Right lobe of liver (tissue), 6 donors: ENCODE measurements at regions not wholly inside any gene's neighbourhood (a gene's known extent, or its start where the extent isn't known, plus 50 kb on each side); places are given as distances from the start of the nearest gene placed in this dataset.
"Not testable (repeated sequence)": the region's sequence is repeated elsewhere in the genome, so short reads cannot be mapped to it uniquely, and the experiment has no call there.

ENCODE experiments used
- ATAC-seq, 4 donors: fragments of 200-7000 bp; cut with Tn5 transposase; one replicate each; pipeline ENCODE4 v1.9.1; 2020; ENCODE audit warnings: mild to moderate bottlenecking in 4 of 4, moderate library complexity in 4 of 4
- DNase-seq, 3 donors: peaks; one replicate each; pipeline ENCODE4 v3.0.0-alpha.2; 2020
- H3K27ac ChIP-seq, 3 donors: fragments of 200-600 bp; one replicate each; pipeline ENCODE4 v1.8.0; 2022
- H3K27me3 ChIP-seq, 2 donors: fragments of 200-600 bp; one replicate each; pipeline ENCODE4 v1.8.0; 2022
- H3K36me3 ChIP-seq, 4 donors: fragments of 200-600 bp; sonication (generic) in 1 of 4; one replicate each; pipeline versions ENCODE4 v1.5.1 to v1.8.0; 2017 to 2022; ENCODE audit warnings: control low read depth in 1 of 4
- H3K4me1 ChIP-seq, 4 donors: fragments of 200-600 bp; sonication (generic) in 1 of 4; one replicate each; pipeline versions ENCODE4 v1.5.1 to v1.8.0; 2017 to 2022; ENCODE audit warnings: control low read depth in 1 of 4
- H3K4me3 ChIP-seq, 3 donors: fragments of 200-600 bp; one replicate each; pipeline ENCODE4 v1.8.0; 2022
- H3K9me3 ChIP-seq, 4 donors: fragments of 200-600 bp; sonication (generic) in 1 of 4; one replicate each; pipeline versions ENCODE4 v1.5.1 to v1.8.0; 2017 to 2022; ENCODE audit warnings: control low read depth in 1 of 4
- CTCF ChIP-seq, 4 donors: fragments of 200-600 bp in 3 of 4; fragments of 450-650 bp in 1 of 4; IDR thresholded peaks; one replicate each; pipeline versions ENCODE4 v1.5.1 to v1.8.0; 2016 to 2022; ENCODE audit warnings: antibody characterized with exemption in 4 of 4, mild to moderate bottlenecking in 2 of 4
- POLR2A ChIP-seq: fragments of 450-650 bp; IDR thresholded peaks from one replicate; pipeline ENCODE4 v1.6.1; 2017; ENCODE audit warnings: antibody characterized with exemption, mild to moderate bottlenecking
- WGBS: methylation state at CpG from one replicate; pipeline ENCODE4 v1.1.6; 2018; ENCODE audit warnings: low coverage, low lambda C conversion rate; ENCODE audit not compliant: insufficient coverage; ENCODE audit errors: missing lambda C conversion rate; 5-methylcytosine and 5-hydroxymethylcytosine counted together
- intact Hi-C, 2 donors: fragments of 100-400 bp; cut with DNase I; formaldehyde crosslinking; loops; one replicate each; pipeline versions ENCODE4 v1.11.2 to v1.14.1; 2022
- donor health status: DM: no; HTN: yes; CAD: no.
- donor health status: DM: no; HTN: no; CAD: no.
- donor health status: DM: no; HTN: no; CAD: no.
- donor health status: DM: no; HTN: yes; CAD: no.
- donor health status: DM: no; HTN: yes; CAD: no.

- H3K9me3 ChIP-seq: no peaks in the 10 kb centered on the region
- DNase-seq (no peak), ATAC-seq (no peak)
- no peaks in the 10 kb centered on the region for H3K36me3 ChIP-seq
- no peak overlapping the region for H3K27ac ChIP-seq
- intact Hi-C loops: no loop called here
- H3K27me3 ChIP-seq: no peaks in the 10 kb centered on the region
- H3K4me3 ChIP-seq: no peak overlapping the region
- H3K4me1 ChIP-seq: no peaks in the 10 kb centered on the region
- TF ChIP-seq CTCF (IDR thresholded peaks at IDR 0.05) (no peak), POLR2A (no peak)
These were observed 67.5 kb upstream of the NRN1 start for GRCh38 chr6:6074190-6074589.

- H3K4me3 ChIP-seq, H3K27ac ChIP-seq, H3K36me3 ChIP-seq, H3K9me3 ChIP-seq, H3K27me3 ChIP-seq, intact Hi-C loops, DNase-seq, ATAC-seq, H3K4me1 ChIP-seq: not testable (repeated sequence)
- 89% methylated on average over 4 of the region's 5 CpGs for WGBS
These were observed 61.4 kb upstream of the NRN1 start for GRCh38 chr6:6068157-6068556.

GRCh38 chr6:6058054-6058444, 51.3 kb upstream of the NRN1 start:
- H3K27me3 ChIP-seq: no peaks in the 10 kb centered on the region
- intact Hi-C loops: loop anchor here in 1 of 2 donors (10.0 kb wide), 1 partner anchor 487 kb away; no protein-coding TSS in a partner anchor
- DNase-seq: no peak
- H3K9me3 ChIP-seq: no peaks in the 10 kb centered on the region
- no peaks in the 10 kb centered on the region for H3K36me3 ChIP-seq
- no peak for TF ChIP-seq CTCF (IDR thresholded peaks at IDR 0.05)
- TF ChIP-seq POLR2A: no peak
- 55% methylated on average over 12 of the region's 25 CpGs for whole genome bisulfite sequencing
- H3K27ac ChIP-seq: no peak overlapping the region
- H3K4me1 ChIP-seq: no peaks in the 10 kb centered on the region
- no peak overlapping the region for H3K4me3 ChIP-seq
- ATAC-seq: no peak

GRCh38 chr6:6057442-6058053, 50.8 kb upstream of the NRN1 start:
- WGBS: 48% methylated on average over 9 of the region's 9 CpGs
- DNase-seq (no peak), ATAC-seq (peak; percentile 80 to 87 (median 82))
- Histone ChIP-seq H3K9me3 (no peaks in the 10 kb centered on the region), H3K4me1 (no peaks in the 10 kb centered on the region), H3K36me3 (no peaks in the 10 kb centered on the region), H3K27me3 (no peaks in the 10 kb centered on the region), H3K27ac (no peak overlapping the region), H3K4me3 (no peak overlapping the region)
- TF ChIP-seq CTCF (IDR thresholded peaks at IDR 0.05) (peak; percentile 60 to 73 (median 70)), POLR2A (no peak)
- intact Hi-C loops: loop anchor here in 1 of 2 donors (10.0 kb wide), 1 partner anchor 487 kb away; no protein-coding TSS in a partner anchor
